Esophagus squamous epithelium (tissue), 5 donors: ENCODE measurements at regions not wholly inside any gene's neighbourhood (a gene's known extent, or its start where the extent isn't known, plus 50 kb on each side); places are given as distances from the start of the nearest gene placed in this dataset.

Experiments used
- DNase-seq: peaks from one replicate; lab custom pipeline; 2025; lab: John Stamatoyannopoulos, UW
- H3K27ac ChIP-seq, 4 donors: fragments of 200-600 bp; sonication (generic); one replicate each; pipeline ENCODE4 v1.5.1; 2016 to 2019; ENCODE audit warnings: mild to moderate bottlenecking in 1 of 4
- H3K27me3 ChIP-seq, 4 donors: fragments of 200-600 bp; sonication (generic); 1 replicate in 3 of 4; 2 replicates in 1 of 4; pipeline versions ENCODE4 v1.5.1 to v1.6.0; 2017 to 2021; ENCODE audit warnings: antibody characterized with exemption in 1 of 4
- H3K36me3 ChIP-seq, 3 donors: fragments of 200-600 bp; sonication (generic); one replicate each; pipeline ENCODE4 v1.5.1; 2016 to 2019
- H3K4me1 ChIP-seq, 3 donors: fragments of 200-600 bp; sonication (generic); one replicate each; pipeline ENCODE4 v1.5.1; 2017 to 2019
- H3K4me3 ChIP-seq, 4 donors: fragments of 200-600 bp; sonication (generic); 1 replicate in 3 of 4; 2 replicates in 1 of 4; pipeline ENCODE4 v1.5.1; 2016 to 2019; ENCODE audit warnings: mild to moderate bottlenecking in 2 of 4, moderate library complexity in 1 of 4
- H3K9me3 ChIP-seq, 3 donors: fragments of 200-600 bp; sonication (generic); one replicate each; pipeline ENCODE4 v1.5.1; 2016 to 2019
- CTCF ChIP-seq, 6 experiments: fragments of 450-650 bp in 4 of 6; fragments of 200-600 bp in 2 of 6; sonication (generic) in 2 of 6; IDR thresholded peaks; one replicate each; pipeline ENCODE4 v1.5.1; 2016 to 2019; ENCODE audit warnings: antibody characterized with exemption in 6 of 6, mild to moderate bottlenecking in 4 of 6, moderate library complexity in 4 of 6
- POLR2A ChIP-seq, 4 donors: fragments of 450-650 bp; IDR thresholded peaks; one replicate each; pipeline ENCODE4 v1.6.1; 2017; ENCODE audit warnings: antibody characterized with exemption in 4 of 4, mild to moderate bottlenecking in 4 of 4, moderate library complexity in 3 of 4
- WGBS, 2 donors: methylation state at CpG; one replicate each; pipeline ENCODE4 v1.1.5; 2018; 5-methylcytosine and 5-hydroxymethylcytosine counted together
- intact Hi-C: fragments of 100-400 bp; cut with DNase I; formaldehyde crosslinking; loops from one replicate; pipeline ENCODE4 v1.15.0; 2022
- donor health status: DM: yes; HTN: yes; CAD: no.

GRCh38 chr7:118492466-118492865 lies 268.0 kb downstream of the ANKRD7 start:
- intact Hi-C loops = no loop called here
- no peak for TF ChIP-seq POLR2A (IDR thresholded peaks at IDR 0.05)
- no peak for TF ChIP-seq CTCF (IDR thresholded peaks at IDR 0.05)
- no peaks in the 10 kb centered on the region for H3K36me3 ChIP-seq
- H3K4me3 ChIP-seq = no peak overlapping the region
- no peaks in the 10 kb centered on the region for H3K4me1 ChIP-seq
- no peaks in the 10 kb centered on the region for H3K27me3 ChIP-seq
- H3K27ac ChIP-seq = no peak overlapping the region
- WGBS, 2 donors = 57 to 69% methylated on average over 5 of the region's 5 CpGs
- no peaks in the 10 kb centered on the region for H3K9me3 ChIP-seq
- no peak for DNase-seq

DNA sequence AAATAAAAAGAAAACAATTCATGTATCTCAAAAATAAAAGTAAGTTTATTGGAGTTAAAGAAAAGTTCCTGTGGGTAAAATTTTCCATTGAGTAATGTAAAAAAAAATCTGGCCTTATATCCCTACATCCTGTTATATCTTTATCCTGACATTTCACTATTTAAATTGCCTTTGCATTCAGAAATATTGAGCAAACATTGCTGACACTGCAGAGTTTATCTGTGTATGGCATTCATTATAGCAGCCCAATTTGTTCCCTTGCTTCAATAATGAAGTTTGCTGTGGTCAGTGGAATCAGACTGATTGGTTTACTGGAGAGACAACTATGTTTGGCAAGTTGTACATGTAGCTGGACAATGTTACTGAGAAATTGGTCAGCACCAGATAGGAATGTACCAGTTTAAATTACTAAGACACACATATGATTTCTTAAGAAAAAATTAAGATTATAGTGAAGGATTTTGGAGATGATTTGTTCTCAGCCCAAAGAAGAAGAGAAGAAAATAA lies 271.7 kb downstream of the ANKRD7 start:
- H3K36me3 ChIP-seq = no peaks in the 10 kb centered on the region
- no peak for DNase-seq
- no peaks in the 10 kb centered on the region for H3K27me3 ChIP-seq
- H3K9me3 ChIP-seq = no peaks in the 10 kb centered on the region
- intact Hi-C loops = no loop called here
- no peaks in the 10 kb centered on the region for H3K4me1 ChIP-seq
- no peak overlapping the region for H3K27ac ChIP-seq
- no peak for TF ChIP-seq POLR2A (IDR thresholded peaks at IDR 0.05)
- no peak for TF ChIP-seq CTCF (IDR thresholded peaks at IDR 0.05)
- H3K4me3 ChIP-seq = no peak overlapping the region

GRCh38 chr7:118502235-118502634 lies 277.7 kb downstream of the ANKRD7 start:
- WGBS, 2 donors = 40 to 45% methylated on average over 3 of the region's 3 CpGs
- no peak for TF ChIP-seq CTCF (IDR thresholded peaks at IDR 0.05)
- no peak for TF ChIP-seq POLR2A (IDR thresholded peaks at IDR 0.05)
- Histone ChIP-seq H3K27ac (no peak overlapping the region), H3K4me1 (no peaks in the 10 kb centered on the region), H3K27me3 (no peaks in the 10 kb centered on the region), H3K4me3 (no peak overlapping the region), H3K9me3 (no peaks in the 10 kb centered on the region), H3K36me3 (no peaks in the 10 kb centered on the region)
- intact Hi-C loops = no loop called here
- no peak for DNase-seq

GRCh38 chr7:118511146-118511545 lies 286.6 kb downstream of the ANKRD7 start:
- intact Hi-C loops = no loop called here

DNA sequence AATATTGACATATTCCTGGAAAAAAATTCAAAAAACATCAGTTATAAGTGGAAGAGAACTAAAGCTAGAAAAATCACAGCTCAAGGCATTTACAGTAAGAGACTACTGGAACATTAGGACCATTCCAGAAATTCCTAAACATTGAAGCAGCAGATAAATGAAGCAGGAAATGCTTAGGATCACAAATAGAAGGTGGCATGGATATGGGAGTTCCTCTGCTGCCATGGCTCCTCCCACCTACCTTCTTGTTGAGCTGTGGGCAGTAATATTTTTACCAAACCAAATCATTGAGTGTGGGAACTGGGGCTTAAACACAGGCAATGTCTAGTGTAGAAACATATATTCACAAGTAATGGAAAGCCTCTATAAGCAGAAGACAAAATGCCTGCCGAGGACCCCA lies 292.8 kb downstream of the ANKRD7 start:
- no peak for DNase-seq
- intact Hi-C loops = no loop called here
- Histone ChIP-seq H3K9me3 (no peaks in the 10 kb centered on the region), H3K27ac (no peak overlapping the region), H3K4me3 (no peak overlapping the region), H3K36me3 (no peaks in the 10 kb centered on the region), H3K4me1 (no peaks in the 10 kb centered on the region), H3K27me3 (no peaks in the 10 kb centered on the region)
- TF ChIP-seq POLR2A (IDR thresholded peaks at IDR 0.05) (no peak), CTCF (IDR thresholded peaks at IDR 0.05) (no peak)
- WGBS, 2 donors = 0 to 29% methylated on average over 1 of the region's 1 CpG

More at GRCh38 chr7:118511146-118511545, 286.6 kb downstream of the ANKRD7 start:
- Histone ChIP-seq H3K27me3 (no peaks in the 10 kb centered on the region), H3K27ac (no peak overlapping the region), H3K4me1 (no peaks in the 10 kb centered on the region), H3K4me3 (no peak overlapping the region), H3K36me3 (no peaks in the 10 kb centered on the region), H3K9me3 (no peaks in the 10 kb centered on the region)
- TF ChIP-seq CTCF (IDR thresholded peaks at IDR 0.05) (no peak), POLR2A (IDR thresholded peaks at IDR 0.05) (no peak)
- 45 to 57% methylated on average over 2 of the region's 2 CpGs for WGBS, 2 donors
- DNase-seq = no peak
